Activated naive CD4-positive, alpha-beta T cell treated with anti-CD3 and anti-CD28 coated beads for 36 hours (primary cell): ENCODE measurements at regions not wholly inside any gene's neighbourhood (a gene's known extent, or its start where the extent isn't known, plus 50 kb on each side); places are given as distances from the start of the nearest gene placed in this dataset.

Experiments
- CTCF ChIA-PET: fragments of 350-600 bp; sonication (Branson Sonifier 250); formaldehyde crosslinking; loops from one replicate; lab custom pipeline; 2021; ENCODE audit warnings: antibody characterized with exemption; lab: Charles Lee
- DNase-seq: peaks from one replicate; pipeline ENCODE4 v3.0.0-alpha.2; 2020
- H3K27ac Mint-ChIP-seq: one replicate; pipeline ENCODE4 v1.8.0; 2021; ENCODE audit warnings: mild to moderate bottlenecking, mixed read lengths
- H3K27me3 Mint-ChIP-seq: one replicate; pipeline ENCODE4 v1.8.0; 2021; ENCODE audit warnings: low read depth, mixed read lengths
- H3K36me3 Mint-ChIP-seq: one replicate; pipeline ENCODE4 v1.8.0; 2021; ENCODE audit warnings: low read depth, mixed read lengths
- H3K4me1 Mint-ChIP-seq: one replicate; pipeline ENCODE4 v1.8.0; 2021; ENCODE audit warnings: low read depth, mixed read lengths
- H3K4me3 Mint-ChIP-seq: one replicate; pipeline ENCODE4 v1.8.0; 2021; ENCODE audit warnings: mild to moderate bottlenecking, moderate library complexity, mixed read lengths
- H3K9me3 Mint-ChIP-seq: one replicate; pipeline ENCODE4 v1.8.0; 2021; ENCODE audit warnings: mixed read lengths
- intact Hi-C: fragments of 100-400 bp; cut with micrococcal nuclease; formaldehyde crosslinking; loops from one replicate; pipeline ENCODE4 v1.15.1; 2023

DNA sequence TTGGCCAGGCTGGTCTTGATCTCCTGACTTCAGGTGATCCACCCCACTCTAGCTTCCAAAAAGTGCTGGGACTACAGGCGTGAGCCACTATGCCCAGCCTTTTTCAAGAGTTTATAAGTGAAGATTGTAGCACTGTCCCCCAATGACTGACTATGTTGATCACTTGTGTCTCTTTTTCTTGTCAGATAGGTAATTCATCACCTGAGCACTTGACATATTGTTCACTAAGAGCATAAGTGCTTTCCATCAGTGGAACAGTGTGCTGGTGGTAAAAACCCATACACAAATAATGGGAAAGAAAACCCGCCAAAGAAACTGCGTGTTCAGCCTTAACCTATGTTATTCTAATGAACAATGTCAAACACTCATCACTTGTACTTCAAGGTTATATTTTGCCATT is 414.4 kb upstream of the CDH7 start:
- H3K27ac Mint-ChIP-seq, result no peak overlapping the region
- H3K27me3 Mint-ChIP-seq, result no peaks in the 10 kb centered on the region
- intact Hi-C loops, result no loop called here
- peaks cover 6% of the 10 kb centered on the region for H3K9me3 Mint-ChIP-seq
- no peak overlapping the region for H3K4me3 Mint-ChIP-seq
- CTCF ChIA-PET, result no interaction called here
- H3K36me3 Mint-ChIP-seq, result no peaks in the 10 kb centered on the region
- no peak for DNase-seq
- no peaks in the 10 kb centered on the region for H3K4me1 Mint-ChIP-seq

DNA sequence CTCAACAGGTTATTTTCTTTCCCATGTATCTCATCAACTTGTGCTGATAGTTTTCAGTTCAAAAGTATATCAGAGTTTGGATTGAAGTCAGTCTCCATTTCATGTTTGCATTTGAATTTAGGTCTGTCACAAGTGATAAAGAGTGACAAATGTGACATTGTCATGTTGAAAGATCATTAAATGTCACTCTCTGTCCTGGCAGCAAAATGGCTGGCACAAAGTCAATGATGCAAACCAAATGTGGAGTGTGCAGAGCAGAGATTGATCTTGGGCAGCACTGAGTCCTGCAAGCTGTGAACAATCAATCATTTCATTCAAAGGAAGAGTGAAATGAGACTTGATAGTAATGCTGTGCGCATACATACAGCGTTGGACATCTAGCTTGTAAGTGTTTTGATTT is 421.8 kb upstream of the CDH7 start:
- Mint-ChIP-seq H3K27ac (no peak overlapping the region), H3K27me3 (no peaks in the 10 kb centered on the region), H3K4me1 (no peaks in the 10 kb centered on the region), H3K4me3 (no peak overlapping the region), H3K36me3 (no peaks in the 10 kb centered on the region), H3K9me3 (peaks cover 12% of the 10 kb centered on the region)
- CTCF ChIA-PET, result no interaction called here
- DNase-seq, result no peak
- intact Hi-C loops, result no loop called here

DNA sequence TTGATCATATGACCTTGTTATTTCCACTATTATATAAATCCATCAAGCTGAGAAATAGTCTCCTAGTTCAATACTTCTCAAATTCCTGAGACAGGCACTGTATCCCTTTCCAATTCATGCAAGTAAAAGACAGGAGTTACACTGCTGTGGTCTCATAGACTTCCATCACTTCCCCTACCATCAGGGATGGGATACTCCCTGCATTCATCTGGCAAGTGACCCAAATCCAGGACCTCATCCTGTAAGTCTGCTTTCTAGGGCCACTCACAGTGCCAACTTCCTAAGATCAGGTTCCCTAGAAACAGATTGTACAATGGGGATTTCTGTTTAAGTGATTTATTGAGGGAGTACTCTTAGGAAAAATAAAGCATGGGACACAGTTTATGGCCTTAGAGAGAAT is 424.0 kb upstream of the CDH7 start:
- CTCF ChIA-PET, result no interaction called here
- H3K27me3 Mint-ChIP-seq, result no peaks in the 10 kb centered on the region
- no peak overlapping the region for H3K4me3 Mint-ChIP-seq
- DNase-seq, result no peak
- H3K9me3 Mint-ChIP-seq, result peaks cover 6% of the 10 kb centered on the region
- H3K36me3 Mint-ChIP-seq, result no peaks in the 10 kb centered on the region
- no peak overlapping the region for H3K27ac Mint-ChIP-seq
- intact Hi-C loops, result no loop called here
- H3K4me1 Mint-ChIP-seq, result no peaks in the 10 kb centered on the region

DNA sequence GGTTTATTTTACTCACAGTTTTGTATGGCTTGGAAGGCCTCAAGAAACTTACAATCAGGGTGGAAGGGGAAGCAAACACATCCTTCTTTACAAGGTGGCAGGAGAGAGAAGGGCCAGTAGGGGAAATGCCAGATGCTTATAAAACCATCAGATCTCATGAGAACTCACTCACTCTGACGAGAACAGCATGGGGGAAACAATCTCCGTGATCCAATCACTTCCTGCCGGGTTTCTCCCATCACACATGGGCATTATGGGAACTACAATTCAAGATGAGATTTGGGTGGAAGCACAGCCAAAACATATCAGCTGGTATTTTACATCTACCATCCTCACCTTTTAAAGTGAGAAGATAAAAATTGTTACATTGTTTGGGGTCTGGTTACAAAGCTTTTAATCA is 427.9 kb upstream of the CDH7 start:
- Mint-ChIP-seq H3K36me3 (no peaks in the 10 kb centered on the region), H3K27ac (no peak overlapping the region), H3K9me3 (peaks cover 4% of the 10 kb centered on the region), H3K4me1 (no peaks in the 10 kb centered on the region), H3K4me3 (no peak overlapping the region), H3K27me3 (no peaks in the 10 kb centered on the region)
- CTCF ChIA-PET, result no interaction called here
- DNase-seq, result no peak
- intact Hi-C loops, result no loop called here

DNA sequence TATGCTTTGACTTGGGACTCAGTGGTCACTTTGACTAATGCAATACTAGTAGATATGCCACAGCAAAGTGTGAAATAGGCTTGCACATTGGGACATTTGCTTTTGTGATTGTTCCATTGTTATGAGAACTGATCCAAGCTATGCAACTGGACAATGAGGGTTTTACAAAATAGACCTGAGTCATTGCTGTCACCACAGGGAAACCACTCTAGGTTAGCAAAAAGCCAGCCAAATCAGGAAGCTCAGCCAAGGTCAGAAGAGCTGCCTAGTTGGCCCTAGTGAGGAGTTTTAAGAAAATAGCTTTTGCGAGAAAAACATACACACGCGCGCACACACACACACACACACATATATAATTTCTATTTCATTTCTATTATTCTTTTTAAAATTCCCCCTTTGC is 452.4 kb upstream of the CDH7 start:
- H3K9me3 Mint-ChIP-seq, result no peaks in the 10 kb centered on the region
- H3K27ac Mint-ChIP-seq, result no peak overlapping the region
- no peaks in the 10 kb centered on the region for H3K36me3 Mint-ChIP-seq
- no peak overlapping the region for H3K4me3 Mint-ChIP-seq
- intact Hi-C loops, result no loop called here
- no peak for DNase-seq
- CTCF ChIA-PET, result no interaction called here
- H3K27me3 Mint-ChIP-seq, result no peaks in the 10 kb centered on the region
- no peaks in the 10 kb centered on the region for H3K4me1 Mint-ChIP-seq

DNA sequence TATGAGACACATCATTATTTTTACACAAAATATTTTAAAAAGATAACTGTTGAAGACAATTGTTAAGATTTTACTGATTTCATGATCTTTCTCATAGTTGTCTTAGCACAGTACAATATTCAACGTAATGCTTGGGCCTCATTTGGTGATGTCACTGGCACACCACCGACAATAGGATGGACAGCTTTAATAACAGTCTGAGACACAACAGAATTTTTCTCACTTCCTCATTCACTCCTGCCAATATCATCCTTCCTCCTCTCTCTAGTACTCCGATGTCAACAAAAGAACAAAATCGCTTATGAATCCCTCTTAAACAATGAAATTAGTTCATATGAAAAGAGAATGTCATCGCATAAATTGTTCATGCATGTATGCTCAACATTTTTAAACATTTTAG is 461.9 kb upstream of the CDH7 start:
- intact Hi-C loops, result no loop called here
- no peaks in the 10 kb centered on the region for H3K36me3 Mint-ChIP-seq
- no peak overlapping the region for H3K4me3 Mint-ChIP-seq
- no peak overlapping the region for H3K27ac Mint-ChIP-seq
- no peak for DNase-seq
- H3K4me1 Mint-ChIP-seq, result no peaks in the 10 kb centered on the region
- peaks cover 5% of the 10 kb centered on the region for H3K9me3 Mint-ChIP-seq
- CTCF ChIA-PET, result no interaction called here
- no peaks in the 10 kb centered on the region for H3K27me3 Mint-ChIP-seq

DNA sequence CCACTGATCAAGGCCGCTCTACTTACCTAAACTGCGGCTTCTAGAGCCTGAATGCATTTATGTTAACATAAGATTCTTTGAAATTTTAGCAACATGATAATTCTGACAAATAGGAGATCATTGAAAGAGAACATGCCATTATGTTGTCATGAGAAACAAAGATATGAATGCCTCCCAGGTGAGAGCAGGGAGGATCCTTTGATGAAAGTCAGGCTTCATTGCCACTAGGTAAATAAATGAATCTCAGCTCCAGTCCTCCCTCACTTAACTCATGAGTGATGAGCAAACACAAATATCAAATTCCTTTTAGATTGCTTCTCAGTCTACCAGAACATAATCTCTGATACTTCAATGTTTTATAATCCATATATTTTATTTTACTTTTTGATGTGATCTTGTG is 463.2 kb upstream of the CDH7 start:
- CTCF ChIA-PET, result no interaction called here
- H3K4me1 Mint-ChIP-seq, result no peaks in the 10 kb centered on the region
- no peaks in the 10 kb centered on the region for H3K27me3 Mint-ChIP-seq
- no peak overlapping the region for H3K27ac Mint-ChIP-seq
- H3K36me3 Mint-ChIP-seq, result no peaks in the 10 kb centered on the region
- H3K9me3 Mint-ChIP-seq, result peaks cover 5% of the 10 kb centered on the region
- DNase-seq, result no peak
- no peak overlapping the region for H3K4me3 Mint-ChIP-seq
- intact Hi-C loops, result no loop called here

DNA sequence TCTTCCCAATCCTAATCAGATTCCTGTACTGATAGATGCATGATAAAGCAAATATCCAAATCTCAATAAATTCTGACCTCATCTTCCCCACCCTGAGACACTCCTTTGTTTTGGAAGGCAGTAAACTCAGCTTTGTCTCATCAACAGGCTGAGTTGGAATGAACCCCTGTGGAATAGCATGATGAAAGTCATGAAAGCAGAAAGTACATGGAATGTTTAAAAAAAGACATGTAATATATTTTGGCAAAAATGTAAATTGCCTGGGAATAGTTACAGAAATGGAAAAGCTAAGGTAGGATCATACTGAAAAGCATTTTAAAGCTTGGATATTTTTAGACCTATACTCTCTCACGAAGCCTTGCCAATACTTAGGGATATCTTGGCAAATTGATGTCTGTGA is 468.7 kb upstream of the CDH7 start:
- Mint-ChIP-seq H3K4me3 (no peak overlapping the region), H3K27ac (no peak overlapping the region), H3K36me3 (no peaks in the 10 kb centered on the region), H3K27me3 (no peaks in the 10 kb centered on the region), H3K4me1 (no peaks in the 10 kb centered on the region), H3K9me3 (peaks cover 6% of the 10 kb centered on the region)
- intact Hi-C loops, result no loop called here
- CTCF ChIA-PET, result no interaction called here
- no peak for DNase-seq

DNA sequence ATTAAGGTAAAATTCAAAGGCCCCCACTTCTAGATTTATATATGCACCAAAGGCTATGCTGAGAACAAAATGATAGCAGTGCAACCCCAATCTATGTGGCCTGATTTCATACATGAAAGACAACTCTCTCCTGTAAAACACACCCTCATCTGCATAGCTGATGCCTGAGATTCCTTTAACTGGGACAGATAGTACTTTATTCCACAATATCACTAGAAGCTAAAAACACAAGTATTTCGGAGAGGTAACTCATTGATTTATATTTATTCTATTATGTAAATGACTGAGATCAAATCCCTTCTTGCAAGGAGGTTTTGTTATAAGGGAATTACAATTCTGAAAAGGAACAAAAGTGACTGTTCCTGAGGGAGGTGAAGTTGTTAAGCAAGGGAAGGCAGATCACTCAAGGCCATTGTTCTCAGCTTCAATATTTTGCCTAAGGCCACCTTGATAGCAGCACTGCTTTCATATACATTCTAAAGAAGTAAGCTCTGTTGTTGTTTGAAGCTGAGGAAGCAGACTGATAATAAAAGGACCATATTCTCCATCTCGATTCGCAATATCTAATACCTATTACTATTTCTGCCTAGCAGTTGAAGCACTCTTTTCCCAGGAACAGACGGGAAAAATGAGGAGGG is 471.0 kb upstream of the CDH7 start:
- H3K4me3 Mint-ChIP-seq, result no peak overlapping the region
- CTCF ChIA-PET, result no interaction called here
- H3K27me3 Mint-ChIP-seq, result no peaks in the 10 kb centered on the region
- DNase-seq, result no peak
- no peaks in the 10 kb centered on the region for H3K36me3 Mint-ChIP-seq
- intact Hi-C loops, result no loop called here
- no peaks in the 10 kb centered on the region for H3K4me1 Mint-ChIP-seq
- no peak overlapping the region for H3K27ac Mint-ChIP-seq
- H3K9me3 Mint-ChIP-seq, result peaks cover 6% of the 10 kb centered on the region

DNA sequence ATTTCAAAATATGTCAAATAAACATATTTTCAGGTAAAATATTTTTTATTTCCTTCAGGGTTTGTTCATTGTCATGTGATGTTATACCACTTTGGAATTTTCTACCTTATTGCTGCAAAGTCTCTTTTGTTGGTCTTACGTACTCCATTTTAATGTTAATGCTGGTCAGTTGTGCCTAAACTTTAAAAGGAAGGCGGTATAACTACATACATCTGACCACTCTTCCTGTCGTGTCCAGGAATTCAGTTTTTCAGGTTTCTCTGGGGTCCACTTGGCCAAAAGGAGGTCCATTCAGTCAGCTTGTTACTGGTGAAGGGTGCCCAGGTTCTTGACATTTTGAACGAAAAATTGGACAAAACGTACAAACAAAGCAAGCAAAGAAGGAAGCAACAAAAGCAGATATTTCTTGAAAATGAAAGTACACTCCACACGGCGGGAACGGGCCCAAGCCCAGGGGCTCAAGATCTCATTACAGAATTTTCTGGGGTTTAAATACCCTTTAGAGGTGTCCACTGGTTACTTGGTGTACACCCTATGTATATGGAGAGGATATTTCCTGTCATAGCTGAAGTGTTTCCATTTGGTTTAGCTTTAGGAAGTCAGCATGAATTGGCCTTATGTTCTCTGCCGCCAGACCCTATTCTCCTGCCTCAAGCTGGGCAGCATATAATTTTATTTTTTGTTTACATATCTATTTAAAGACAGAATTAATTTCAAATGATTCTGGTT is 471.7 kb upstream of the CDH7 start:
- peaks cover 4% of the 10 kb centered on the region for H3K9me3 Mint-ChIP-seq
- DNase-seq, result no peak
- H3K4me1 Mint-ChIP-seq, result no peaks in the 10 kb centered on the region
- intact Hi-C loops, result no loop called here
- no peaks in the 10 kb centered on the region for H3K36me3 Mint-ChIP-seq
- H3K27me3 Mint-ChIP-seq, result no peaks in the 10 kb centered on the region
- no peak overlapping the region for H3K27ac Mint-ChIP-seq
- no peak overlapping the region for H3K4me3 Mint-ChIP-seq
- CTCF ChIA-PET, result no interaction called here

DNA sequence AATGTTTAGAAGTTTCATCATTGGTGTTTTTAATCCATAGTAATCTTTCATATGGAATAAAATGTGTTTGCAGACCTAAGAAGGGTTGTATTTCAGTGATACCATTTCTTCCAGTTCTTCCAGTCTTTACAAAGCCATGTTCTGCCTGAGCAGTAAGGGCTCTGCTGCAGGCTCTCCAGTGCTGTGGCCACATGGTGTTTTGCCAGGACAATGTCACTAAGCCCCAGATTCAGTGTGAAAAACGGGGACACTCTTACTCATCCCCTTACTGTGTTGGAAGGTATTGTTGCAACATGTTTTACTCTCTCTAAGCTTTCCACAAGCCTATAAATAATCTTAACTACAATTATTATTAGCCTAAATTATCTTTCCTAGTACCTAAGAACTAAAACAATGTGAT is 481.4 kb upstream of the CDH7 start:
- Mint-ChIP-seq H3K9me3 (peaks cover 4% of the 10 kb centered on the region), H3K27ac (no peak overlapping the region), H3K36me3 (no peaks in the 10 kb centered on the region), H3K4me1 (no peaks in the 10 kb centered on the region), H3K27me3 (no peaks in the 10 kb centered on the region), H3K4me3 (no peak overlapping the region)
- DNase-seq, result no peak
- CTCF ChIA-PET, result no interaction called here
- intact Hi-C loops, result no loop called here

DNA sequence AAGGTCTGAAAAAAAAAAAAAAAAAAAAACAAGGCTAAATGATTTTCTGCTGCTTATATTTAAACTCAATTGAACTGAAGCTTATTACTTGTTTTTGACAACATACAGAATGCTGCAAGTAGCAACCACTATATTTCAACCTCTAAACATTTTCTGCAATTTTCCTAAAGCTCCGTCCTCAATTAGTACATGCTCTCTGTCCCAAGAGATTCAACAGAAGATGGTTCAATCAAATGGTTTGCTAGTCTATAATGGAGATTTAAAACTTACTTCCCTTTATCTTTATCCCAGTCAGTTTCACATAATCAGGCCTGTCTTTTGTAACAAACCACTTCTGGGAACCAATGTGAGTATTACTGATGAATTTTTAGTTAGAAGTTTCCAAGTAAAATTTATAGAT is 485.1 kb upstream of the CDH7 start:
- H3K4me1 Mint-ChIP-seq, result no peaks in the 10 kb centered on the region
- H3K27me3 Mint-ChIP-seq, result no peaks in the 10 kb centered on the region
- no peak for DNase-seq
- H3K4me3 Mint-ChIP-seq, result no peak overlapping the region
- H3K27ac Mint-ChIP-seq, result no peak overlapping the region
- H3K9me3 Mint-ChIP-seq, result peaks cover 5% of the 10 kb centered on the region
- intact Hi-C loops, result no loop called here
- CTCF ChIA-PET, result interaction anchor here (0.6 kb wide), 1 partner anchor 589 kb away, joined by 3 read pairs; no protein-coding TSS in a partner anchor
- H3K36me3 Mint-ChIP-seq, result no peaks in the 10 kb centered on the region

DNA sequence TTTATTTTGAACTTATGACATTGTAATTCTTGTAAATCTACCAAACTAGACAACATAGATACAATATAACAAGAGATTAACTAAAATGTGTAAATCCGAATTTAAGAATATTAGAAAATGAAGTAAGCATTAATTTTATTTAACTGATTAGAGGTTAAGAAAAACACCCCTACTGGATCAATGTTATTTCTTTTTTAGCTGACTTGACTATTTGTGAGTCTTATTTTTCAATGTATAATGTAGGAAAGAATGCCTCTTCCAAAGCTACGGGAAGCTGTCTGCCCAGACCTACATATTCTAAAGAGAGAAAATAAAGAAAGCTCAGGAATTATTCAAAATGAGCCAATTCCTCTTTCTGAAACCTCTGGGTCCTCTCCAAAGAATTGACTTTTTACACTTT is 490.8 kb upstream of the CDH7 start:
- CTCF ChIA-PET, result no interaction called here
- Mint-ChIP-seq H3K4me1 (no peaks in the 10 kb centered on the region), H3K4me3 (no peak overlapping the region), H3K36me3 (no peaks in the 10 kb centered on the region), H3K27me3 (no peaks in the 10 kb centered on the region), H3K9me3 (peaks cover 8% of the 10 kb centered on the region), H3K27ac (no peak overlapping the region)
- intact Hi-C loops, result no loop called here
- DNase-seq, result no peak
